ENCODE measurements at regions not wholly inside any gene's neighbourhood (a gene's known extent, or its start where the extent isn't known, plus 50 kb on each side); places are given as distances from the start of the nearest gene placed in this dataset.

DNA sequence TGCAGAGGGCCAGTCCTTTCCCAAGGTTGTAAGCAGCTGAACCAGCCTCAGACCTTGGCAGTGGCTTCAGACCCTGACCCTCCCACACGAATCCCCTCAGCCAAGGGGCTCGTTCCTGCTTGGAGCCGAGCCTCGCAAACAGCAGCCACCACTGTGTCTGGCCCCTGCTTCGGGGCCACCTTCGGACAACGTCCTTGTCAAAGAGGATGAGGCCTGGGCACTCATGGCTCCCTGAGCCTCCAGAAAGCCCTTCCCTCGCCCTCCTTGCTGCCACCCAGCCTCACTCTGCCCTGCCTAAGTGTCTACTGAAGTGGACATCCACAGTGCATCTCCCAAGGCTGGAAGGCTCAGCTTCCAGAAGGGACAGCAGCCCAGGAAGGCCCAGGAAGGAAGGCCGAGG is 161.7 kb downstream of the OLFM1 start:
- in situ Hi-C loops (cut with HindIII; ENCODE audit: low sequenced_read_pairs): loop anchor here (25.0 kb wide), 1 partner anchor 137 kb away; no protein-coding TSS in a partner anchor

DNA sequence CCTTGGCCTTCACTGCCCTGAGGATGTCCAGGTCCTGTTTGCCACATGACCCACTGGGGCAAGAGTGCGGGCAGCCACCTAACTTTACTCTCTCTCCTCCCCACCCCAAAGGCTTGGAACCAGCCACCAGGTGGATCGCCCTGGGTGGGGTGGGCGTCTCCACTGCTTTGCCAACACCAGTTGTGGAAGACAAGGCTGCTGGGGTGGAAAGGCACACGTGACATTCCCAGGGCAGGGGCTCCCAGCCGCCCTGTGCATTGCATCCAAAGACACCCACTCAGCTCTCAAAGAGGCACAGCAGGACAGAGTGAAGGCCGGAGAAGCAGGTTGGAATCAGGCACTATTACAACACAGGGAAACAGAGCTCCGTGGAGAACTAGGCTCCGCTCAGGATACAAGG is 162.2 kb downstream of the OLFM1 start:
- in situ Hi-C loops (cut with HindIII; ENCODE audit: low sequenced_read_pairs): loop anchor here (25.0 kb wide), 1 partner anchor 137 kb away; no protein-coding TSS in a partner anchor

- in situ Hi-C loops (cut with HindIII; ENCODE audit: low sequenced_read_pairs): no loop called here
Measured at GRCh38 chr9:135251331-135251761, 163.9 kb downstream of the OLFM1 start.

- in situ Hi-C loops (cut with HindIII; ENCODE audit: low sequenced_read_pairs): no loop called here
Measured at GRCh38 chr9:135251996-135252760, 164.7 kb downstream of the OLFM1 start.

DNA sequence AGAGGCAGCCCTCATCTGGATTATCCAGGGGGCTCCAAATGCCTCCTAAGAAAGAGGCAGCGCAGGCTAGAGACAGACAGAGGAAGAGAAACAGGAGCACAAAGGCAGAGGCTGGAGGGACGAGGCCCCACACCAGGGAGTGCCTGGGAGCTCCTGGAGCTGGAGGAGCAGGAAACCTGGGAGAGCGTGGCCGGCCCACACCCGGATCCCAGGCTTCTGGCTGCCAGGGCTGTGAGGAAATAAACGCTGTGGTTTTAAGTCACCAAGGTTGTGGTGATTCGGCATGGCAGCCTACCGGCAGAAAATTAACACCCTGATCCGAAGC is 165.5 kb downstream of the OLFM1 start:
- in situ Hi-C loops (cut with HindIII; ENCODE audit: low sequenced_read_pairs): no loop called here

- in situ Hi-C loops (cut with HindIII; ENCODE audit: low sequenced_read_pairs): no loop called here
Measured at GRCh38 chr9:135253305-135254004, 166.0 kb downstream of the OLFM1 start.

GRCh38 chr9:135254176-135255032 is 166.9 kb downstream of the OLFM1 start:
- in situ Hi-C loops (cut with HindIII; ENCODE audit: low sequenced_read_pairs): no loop called here

GRCh38 chr9:135255033-135255840 is 167.8 kb downstream of the OLFM1 start:
- in situ Hi-C loops (cut with HindIII; ENCODE audit: low sequenced_read_pairs): no loop called here

DNA sequence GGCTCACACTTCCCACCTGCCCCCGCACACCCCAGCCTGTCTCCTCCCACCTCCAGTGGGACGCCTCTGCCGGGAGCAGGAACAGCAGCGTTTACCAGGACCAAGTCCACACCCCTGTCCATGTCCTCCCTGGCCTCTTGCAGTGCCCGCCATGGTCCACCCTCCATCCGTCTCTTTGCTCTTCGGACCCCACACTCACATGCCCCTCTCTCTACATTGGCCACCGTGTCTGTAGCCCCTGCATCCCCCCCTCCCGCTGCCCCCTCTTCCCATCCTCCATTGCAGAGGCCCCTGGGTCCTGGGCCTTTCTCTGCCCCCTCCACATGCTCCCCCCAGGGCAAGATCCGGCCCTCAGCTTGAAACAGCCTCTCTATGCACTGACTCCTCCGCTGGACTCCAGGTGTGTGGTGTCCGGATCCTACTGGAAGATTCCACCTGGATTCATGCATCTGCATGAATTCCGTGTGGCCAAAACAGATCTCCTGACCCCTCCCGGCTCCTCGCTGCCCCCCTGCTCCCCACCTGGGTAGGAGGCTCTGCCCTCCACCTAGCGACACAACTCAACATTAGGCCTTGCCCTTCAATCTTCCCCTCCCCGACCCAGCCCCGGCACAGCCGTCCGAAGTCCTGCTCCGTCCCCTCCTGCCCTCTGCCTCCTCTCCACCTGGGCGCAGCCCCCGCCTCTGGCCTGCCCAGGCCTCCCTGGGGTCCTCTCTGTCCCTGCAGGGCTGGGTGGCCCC is 168.5 kb downstream of the OLFM1 start:
- in situ Hi-C loops (cut with HindIII; ENCODE audit: low sequenced_read_pairs): no loop called here

- in situ Hi-C loops (cut with HindIII; ENCODE audit: low sequenced_read_pairs): no loop called here
Measured at GRCh38 chr9:135256581-135257354, 169.3 kb downstream of the OLFM1 start.

DNA sequence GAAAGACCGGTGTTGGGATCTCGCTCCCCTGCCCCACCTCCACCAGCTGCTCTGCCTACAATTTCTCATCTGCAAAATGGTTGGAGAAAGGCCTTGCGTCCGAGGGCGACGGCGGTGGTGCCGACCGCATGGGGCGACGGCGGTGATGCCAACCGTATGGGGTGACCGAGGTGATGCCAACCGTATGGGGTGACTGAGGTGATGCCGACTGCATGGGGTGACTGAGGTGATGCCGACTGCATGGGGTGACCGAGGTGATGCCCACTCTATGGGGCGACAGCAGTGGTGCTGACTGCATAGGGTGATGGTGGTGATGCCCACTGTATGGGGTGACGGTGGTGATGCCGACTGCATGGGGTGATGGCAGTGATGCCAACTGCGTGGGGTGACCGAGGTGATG is 171.0 kb downstream of the OLFM1 start:
- in situ Hi-C loops (cut with HindIII; ENCODE audit: low sequenced_read_pairs): no loop called here

DNA sequence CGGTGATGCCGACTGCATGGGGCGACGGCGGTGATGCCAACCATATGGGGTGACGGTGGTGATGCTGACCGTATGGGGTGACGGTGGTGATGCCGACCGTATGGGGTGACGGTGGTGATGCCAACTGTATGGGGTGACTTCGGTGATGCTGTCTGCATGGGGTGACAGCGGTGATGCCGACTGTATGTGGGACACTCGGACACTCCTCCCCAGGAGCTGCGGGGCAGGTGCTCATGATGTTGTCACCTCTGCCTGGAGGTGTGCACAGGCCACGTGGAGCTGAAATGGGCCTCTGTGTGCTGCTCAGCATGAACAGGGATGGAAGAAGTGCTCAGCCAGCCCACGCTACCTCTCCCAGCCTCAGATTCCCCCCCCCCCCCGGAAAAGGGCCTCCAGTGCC is 171.8 kb downstream of the OLFM1 start:
- in situ Hi-C loops (cut with HindIII; ENCODE audit: low sequenced_read_pairs): no loop called here

- in situ Hi-C loops (cut with HindIII; ENCODE audit: low sequenced_read_pairs): no loop called here
Measured at GRCh38 chr9:135260221-135261180, 173.0 kb downstream of the OLFM1 start.

GRCh38 chr9:135262248-135262647 is 174.8 kb downstream of the OLFM1 start:
- in situ Hi-C loops (cut with HindIII; ENCODE audit: low sequenced_read_pairs): no loop called here

- in situ Hi-C loops (cut with HindIII; ENCODE audit: low sequenced_read_pairs): no loop called here
Measured at GRCh38 chr9:135263511-135263910, 176.0 kb downstream of the OLFM1 start.

- in situ Hi-C loops (cut with HindIII; ENCODE audit: low sequenced_read_pairs): no loop called here
Measured at GRCh38 chr9:135265931-135266330, 178.5 kb downstream of the OLFM1 start.

DNA sequence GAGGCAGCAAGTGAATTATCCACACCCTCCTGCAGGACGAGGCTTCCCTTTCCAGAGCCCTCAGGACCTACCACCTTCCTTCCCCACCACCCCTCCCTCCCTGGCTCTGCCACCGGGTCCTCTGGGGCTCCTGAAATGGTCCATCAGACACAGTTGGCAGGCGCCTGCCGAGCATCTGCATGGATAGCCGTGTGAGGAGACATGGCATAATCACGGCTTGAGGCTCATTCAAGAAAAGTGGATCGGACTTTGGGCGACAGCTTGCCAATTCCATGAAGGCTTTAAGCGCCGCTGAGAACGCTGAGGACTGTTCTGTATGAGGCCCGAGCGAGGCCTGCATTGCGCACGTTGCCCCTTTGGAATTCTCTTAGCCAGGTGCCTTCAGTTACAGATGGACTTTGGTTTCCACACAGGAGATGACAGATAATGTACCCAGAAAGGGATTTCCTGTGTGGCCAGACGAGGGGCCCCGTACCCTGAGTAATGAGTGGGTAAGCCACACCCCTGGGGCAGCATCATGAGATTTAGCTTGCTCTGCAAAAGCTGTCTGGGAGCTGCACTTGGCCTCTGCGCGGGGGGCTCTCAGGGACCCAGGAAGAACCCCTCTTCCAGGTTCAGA is 179.8 kb downstream of the OLFM1 start:
- in situ Hi-C loops (cut with HindIII; ENCODE audit: low sequenced_read_pairs): no loop called here

DNA sequence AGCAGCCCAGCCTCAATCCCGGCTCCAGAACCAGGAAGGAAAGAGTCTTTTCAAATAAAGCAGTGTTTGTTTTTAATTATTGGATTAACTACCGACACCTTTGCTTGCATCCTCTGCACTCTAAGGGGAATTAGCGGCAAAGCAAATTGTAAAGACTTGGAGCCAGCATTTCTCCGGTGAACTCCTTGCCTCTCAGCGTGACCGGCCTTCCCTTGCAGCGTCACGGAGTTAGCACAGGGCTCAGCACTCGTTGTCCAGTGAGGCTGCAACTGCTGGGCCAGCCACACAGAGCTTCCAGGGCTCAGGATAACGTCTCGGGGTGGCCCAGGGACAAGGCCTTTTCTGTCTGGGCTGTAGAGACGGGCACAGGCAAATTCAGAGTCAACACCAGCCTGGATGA is 180.6 kb downstream of the OLFM1 start:
- in situ Hi-C loops (cut with HindIII; ENCODE audit: low sequenced_read_pairs): no loop called here

Measured in DLD1 (cell line).